Endodermal cell (in vitro differentiated cells): ENCODE measurements at regions not wholly inside any gene's neighbourhood (a gene's known extent, or its start where the extent isn't known, plus 50 kb on each side); places are given as distances from the start of the nearest gene placed in this dataset.
A peak's percentile ranks its signal among the peaks of the same experiment; 100 is the strongest.

ENCODE experiments used
- DNase-seq: peaks from one replicate; pipeline ENCODE4 v3.0.0-alpha.2; 2017
- H3K27ac ChIP-seq: 2 replicates; pipeline ENCODE4 v1.5.1; 2013; ENCODE audit warnings: mild to moderate bottlenecking, low read depth, low read length, moderate library complexity
- H3K27me3 ChIP-seq: 2 replicates; pipeline ENCODE4 v1.6.1; 2013; ENCODE audit warnings: mild to moderate bottlenecking, low read length, moderate library complexity; ENCODE audit not compliant: insufficient read depth, control insufficient read depth, poor library complexity, severe bottlenecking
- H3K36me3 ChIP-seq: 2 replicates; pipeline ENCODE4 v1.7.0; 2013; ENCODE audit warnings: mild to moderate bottlenecking, low read length, moderate library complexity; ENCODE audit not compliant: control insufficient read depth, insufficient read depth
- H3K4me1 ChIP-seq: one replicate; pipeline ENCODE4 v1.7.0; 2013; ENCODE audit warnings: low read length; ENCODE audit not compliant: control insufficient read depth, insufficient read depth
- H3K4me3 ChIP-seq: 2 replicates; pipeline ENCODE4 v1.5.1; 2013; ENCODE audit warnings: mild to moderate bottlenecking, low read length, moderate library complexity
- H3K9ac ChIP-seq: 2 replicates; pipeline ENCODE4 v1.6.1; 2013; ENCODE audit warnings: mild to moderate bottlenecking, low read length, moderate library complexity; ENCODE audit not compliant: poor library complexity, severe bottlenecking; ENCODE audit errors: extremely low read depth
- H3K9me3 ChIP-seq: 2 replicates; pipeline ENCODE4 v1.6.1; 2013; ENCODE audit warnings: mild to moderate bottlenecking, low read length, moderate library complexity; ENCODE audit not compliant: control insufficient read depth
- H3K27ac Mint-ChIP-seq: 2 replicates; pipeline ENCODE4 v1.8.0; 2020; ENCODE audit warnings: mixed read lengths
- H3K27me3 Mint-ChIP-seq: 2 replicates; pipeline ENCODE4 v1.8.0; 2021; ENCODE audit warnings: mild to moderate bottlenecking, mixed read lengths; ENCODE audit not compliant: insufficient read depth
- H3K36me3 Mint-ChIP-seq: 2 replicates; pipeline ENCODE4 v1.8.0; 2020; ENCODE audit warnings: low read depth, mixed read lengths
- H3K4me1 Mint-ChIP-seq: 2 replicates; pipeline ENCODE4 v1.8.0; 2020; ENCODE audit warnings: mixed read lengths
- H3K4me3 Mint-ChIP-seq: 2 replicates; pipeline ENCODE4 v1.8.0; 2020; ENCODE audit warnings: mild to moderate bottlenecking, moderate library complexity, mixed read lengths
- H3K9me3 Mint-ChIP-seq: 2 replicates; pipeline ENCODE4 v1.8.0; 2020; ENCODE audit warnings: mild to moderate bottlenecking, mixed read lengths
- CTCF ChIP-seq: fragments of 200-600 bp; sonication (generic); conservative IDR thresholded peaks from 2 replicates; pipeline ENCODE4 v1.5.0; 2021; ENCODE audit warnings: antibody characterized with exemption, mild to moderate bottlenecking
- WGBS, 2 experiments: methylation state at CpG; one replicate each; pipeline versions ENCODE4 v1.1.5 to v1.1.7; 2013; ENCODE audit warnings: missing lambda C conversion rate in 2 of 2, mixed read lengths in 1 of 2; ENCODE audit not compliant: insufficient coverage in 1 of 2, insufficient read length in 1 of 2; 5-methylcytosine and 5-hydroxymethylcytosine counted together

GRCh38 chr2:100722125-100722524 is 97.8 kb upstream of the NPAS2 start:
- TF ChIP-seq CTCF, result no peak
- Histone ChIP-seq H3K9me3 (no peaks in the 10 kb centered on the region), H3K9ac (no peak overlapping the region), H3K4me1 (no peaks in the 10 kb centered on the region), H3K4me3 (no peak overlapping the region), H3K36me3 (no peaks in the 10 kb centered on the region), H3K27ac (no peak overlapping the region), H3K27me3 (no peaks in the 10 kb centered on the region)
- Mint-ChIP-seq H3K27ac (no peak overlapping the region), H3K4me1 (no peaks in the 10 kb centered on the region), H3K27me3 (no peaks in the 10 kb centered on the region), H3K9me3 (no peaks in the 10 kb centered on the region), H3K4me3 (no peak overlapping the region), H3K36me3 (no peaks in the 10 kb centered on the region)
- WGBS, 2 experiments, result 89 to 90% methylated on average over 2 to 3 of the region's 3 CpGs
- no peak for DNase-seq

GRCh38 chr2:100726866-100727265 is 93.1 kb upstream of the NPAS2 start:
- H3K27ac ChIP-seq, result no peak overlapping the region
- no peak overlapping the region for H3K9ac ChIP-seq
- H3K4me1 ChIP-seq, result no peaks in the 10 kb centered on the region
- no peaks in the 10 kb centered on the region for H3K36me3 ChIP-seq
- Mint-ChIP-seq H3K4me3 (no peak overlapping the region), H3K27ac (no peak overlapping the region), H3K9me3 (no peaks in the 10 kb centered on the region), H3K4me1 (peaks cover 2% of the 10 kb centered on the region), H3K27me3 (no peaks in the 10 kb centered on the region), H3K36me3 (no peaks in the 10 kb centered on the region)
- WGBS, 2 experiments, result 79% methylated on average over 1 of the region's 2 CpGs; no CpG with 5 or more reads in 1 of the 2 experiments
- no peak for TF ChIP-seq CTCF
- H3K27me3 ChIP-seq, result no peaks in the 10 kb centered on the region
- H3K9me3 ChIP-seq, result no peaks in the 10 kb centered on the region
- no peak for DNase-seq
- H3K4me3 ChIP-seq, result no peak overlapping the region

GRCh38 chr2:100730290-100730868 is 89.6 kb upstream of the NPAS2 start:
- peak; percentile 89 for DNase-seq
- no peaks in the 10 kb centered on the region for H3K9me3 ChIP-seq
- no peak overlapping the region for H3K27ac Mint-ChIP-seq
- no peak overlapping the region for H3K4me3 ChIP-seq
- H3K4me1 ChIP-seq, result no peaks in the 10 kb centered on the region
- 56 to 59% methylated on average over 2 to 6 of the region's 6 CpGs for WGBS, 2 experiments
- peaks cover 7% of the 10 kb centered on the region for H3K4me1 Mint-ChIP-seq
- H3K9me3 Mint-ChIP-seq, result no peaks in the 10 kb centered on the region
- TF ChIP-seq CTCF, result peak; percentile 81
- no peaks in the 10 kb centered on the region for H3K27me3 Mint-ChIP-seq
- no peak overlapping the region for H3K9ac ChIP-seq
- H3K4me3 Mint-ChIP-seq, result no peak overlapping the region
- no peaks in the 10 kb centered on the region for H3K36me3 Mint-ChIP-seq
- no peaks in the 10 kb centered on the region for H3K36me3 ChIP-seq
- H3K27me3 ChIP-seq, result no peaks in the 10 kb centered on the region
- no peak overlapping the region for H3K27ac ChIP-seq
